Mesenteric fat pad (tissue), 1 donor: ENCODE measurements at regions not wholly inside any gene's neighbourhood (a gene's known extent, or its start where the extent isn't known, plus 50 kb on each side); places are given as distances from the start of the nearest gene placed in this dataset.
"Not testable (repeated sequence)": the region's sequence is repeated elsewhere in the genome, so short reads cannot be mapped to it uniquely, and the experiment has no call there.

ENCODE experiments used
- DNase-seq: peaks from one replicate; pipeline ENCODE4 v3.0.0-alpha.2; 2020; ENCODE audit warnings: low spot score
- donor health status: DM: yes; HTN: yes; CAD: no.

DNA sequence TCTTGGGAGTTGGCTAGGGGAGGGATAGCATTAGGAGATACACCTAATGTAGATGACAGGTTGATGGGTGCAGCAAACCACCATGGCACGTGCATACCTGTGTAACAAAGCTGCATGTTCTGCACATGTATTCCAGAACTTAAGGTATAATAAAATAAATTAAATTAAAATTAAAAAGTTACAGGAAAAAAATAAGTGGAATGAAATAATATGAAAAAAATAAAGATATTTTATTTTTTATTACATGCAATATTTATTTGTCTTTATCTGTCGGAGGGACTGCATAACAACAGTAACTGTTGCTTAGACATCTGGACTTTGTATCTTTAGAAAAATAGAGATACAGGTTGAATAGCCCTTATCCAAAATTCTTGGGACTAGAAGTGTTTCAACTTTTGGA, 597.4 kb upstream of the CCDC179 start:
- DNase-seq, result no peak

DNA sequence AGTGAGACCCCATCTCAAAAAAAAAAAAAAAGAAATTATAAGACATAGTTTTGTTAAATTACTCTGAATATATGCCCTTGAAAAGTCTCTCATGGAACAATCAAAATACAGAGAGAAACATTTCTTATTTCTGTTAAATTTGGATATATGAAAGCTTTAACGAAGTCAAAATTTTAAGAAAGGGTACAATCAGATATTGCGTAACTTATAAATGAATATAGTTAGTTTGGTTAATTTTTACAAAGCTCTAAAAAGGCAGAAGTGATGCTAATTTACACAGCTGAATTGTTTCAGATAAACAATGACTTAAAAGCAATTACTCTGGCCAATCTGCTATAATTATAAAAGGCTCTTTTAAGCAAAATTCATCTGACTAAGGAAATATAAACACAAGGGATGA, 611.6 kb upstream of the CCDC179 start:
- no peak for DNase-seq

DNA sequence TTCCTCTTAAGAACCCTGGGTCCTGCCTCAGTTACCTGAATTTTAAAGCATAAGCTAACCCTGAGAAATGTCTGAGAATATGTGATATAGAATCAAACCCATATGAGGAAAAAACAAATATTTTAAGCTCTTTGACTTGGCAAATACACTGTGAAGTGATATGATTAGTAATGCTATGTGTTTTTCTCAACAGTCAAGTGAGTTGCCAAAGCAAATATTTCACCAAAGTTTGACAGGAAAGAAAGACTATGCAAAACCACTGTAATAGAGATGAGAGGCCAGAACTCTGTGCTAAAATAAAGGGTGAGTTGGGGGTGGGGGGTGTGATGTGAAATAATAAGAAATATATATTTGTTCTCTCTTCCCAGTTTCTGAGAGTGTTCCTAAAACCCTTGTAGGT, 613.5 kb upstream of the CCDC179 start:
- no peak for DNase-seq

DNA sequence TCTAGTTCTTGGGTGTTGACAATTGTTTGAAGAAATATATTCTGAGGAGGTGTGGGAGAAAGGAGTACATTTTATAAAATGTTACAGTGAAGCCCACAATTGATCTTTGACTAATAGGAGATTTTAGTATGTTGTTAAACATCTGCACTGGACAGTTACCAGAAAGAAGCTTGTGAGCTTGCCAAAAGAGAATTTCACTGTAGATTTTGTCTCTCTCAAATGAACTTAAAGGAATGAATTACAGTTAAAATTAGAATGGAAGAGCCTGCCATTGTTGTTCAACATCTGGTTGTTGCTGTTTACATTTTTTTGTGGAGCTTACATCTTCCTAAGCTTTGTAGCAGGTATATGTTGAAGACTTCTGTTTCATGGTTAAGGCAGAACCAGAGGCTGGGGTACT, 620.5 kb upstream of the CCDC179 start:
- no peak for DNase-seq

DNA sequence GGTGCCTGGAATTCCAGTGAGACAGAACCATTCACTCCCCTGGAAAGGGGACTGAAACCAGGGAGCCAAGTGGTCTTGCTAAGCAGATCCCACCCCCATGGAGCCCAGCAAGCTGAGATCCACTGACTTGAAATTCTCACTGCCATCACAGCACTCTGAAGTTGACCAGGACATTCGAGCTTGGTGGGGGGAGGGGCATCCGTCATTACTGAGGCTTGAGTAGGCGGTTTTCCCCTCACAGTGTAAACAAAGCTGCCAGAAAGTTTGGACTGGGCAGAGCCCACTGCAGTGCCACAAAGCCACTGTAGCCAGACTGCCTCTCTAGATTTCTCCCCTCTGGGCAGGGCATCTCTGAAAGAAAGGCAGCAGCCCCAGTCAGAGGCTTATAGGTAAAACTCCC, 623.9 kb upstream of the CCDC179 start:
- not testable (repeated sequence) for DNase-seq

DNA sequence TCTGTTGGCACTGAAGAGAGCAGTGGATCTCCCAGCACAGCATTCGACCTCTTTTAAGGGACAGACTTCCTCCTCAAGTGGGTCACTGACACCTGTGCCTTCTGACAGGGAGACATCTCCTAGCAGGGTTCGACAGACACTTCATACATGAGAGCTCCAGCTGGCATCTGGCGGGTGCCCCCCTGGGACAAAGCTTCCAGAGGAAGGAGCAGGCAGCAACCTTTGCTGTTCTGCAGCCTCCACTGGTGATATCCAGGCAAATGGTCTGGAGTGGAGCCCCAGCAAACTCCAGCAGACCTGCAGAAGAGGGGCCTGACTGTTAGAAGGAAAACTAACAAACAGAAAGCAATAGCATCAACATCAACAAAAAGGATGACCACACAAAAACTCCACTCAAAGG, 624.3 kb upstream of the CCDC179 start:
- not testable (repeated sequence) for DNase-seq

DNA sequence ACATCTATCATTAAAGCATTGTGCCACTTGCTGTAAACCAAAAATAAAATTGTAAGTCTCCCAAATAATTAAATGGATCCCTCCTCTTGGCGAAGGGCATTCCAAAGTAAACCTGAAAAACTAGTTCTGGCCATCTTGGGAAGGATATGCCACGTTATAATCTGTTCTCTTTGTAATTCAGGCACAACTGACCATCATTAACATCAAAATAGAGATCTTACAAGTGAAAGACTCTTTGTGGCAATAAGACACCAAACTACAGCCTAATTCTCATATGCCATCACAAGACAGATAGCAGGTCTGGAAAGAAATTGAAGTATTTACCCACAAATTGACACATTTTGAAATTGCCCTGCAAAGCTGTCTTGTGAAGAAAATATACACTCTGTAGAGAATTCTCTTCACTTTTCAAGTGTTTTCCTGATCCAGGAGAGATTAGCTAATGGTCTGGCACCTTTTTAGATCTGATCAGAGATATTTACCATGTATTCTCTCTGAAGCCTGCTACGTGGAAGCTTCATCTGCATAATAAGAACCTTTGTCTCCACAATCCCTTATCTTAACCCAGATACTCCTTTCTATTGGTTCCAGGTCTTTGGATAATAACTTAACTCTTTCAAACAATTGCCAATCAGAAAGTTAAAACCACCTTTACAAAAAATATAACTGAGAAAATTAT, 630.4 kb upstream of the CCDC179 start:
- no peak for DNase-seq

DNA sequence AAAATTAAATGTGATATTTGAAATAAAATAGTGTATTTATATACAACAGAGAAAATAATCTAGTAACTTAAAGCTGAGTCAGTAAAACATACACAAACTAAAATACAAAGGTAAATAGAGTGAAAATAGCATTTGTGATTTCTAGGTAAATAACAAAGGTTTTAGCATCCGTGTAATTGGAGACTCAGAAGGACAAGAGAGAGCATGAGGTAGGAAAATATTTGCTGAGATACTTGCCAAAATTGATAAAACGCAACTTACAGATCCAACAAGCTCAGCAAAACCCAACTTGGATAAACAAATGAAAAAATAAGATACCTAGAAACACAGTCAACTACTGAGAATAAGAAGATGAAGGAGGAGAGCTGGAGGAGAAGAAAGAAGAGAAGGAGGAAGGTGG, 634.7 kb upstream of the CCDC179 start:
- no peak for DNase-seq

DNA sequence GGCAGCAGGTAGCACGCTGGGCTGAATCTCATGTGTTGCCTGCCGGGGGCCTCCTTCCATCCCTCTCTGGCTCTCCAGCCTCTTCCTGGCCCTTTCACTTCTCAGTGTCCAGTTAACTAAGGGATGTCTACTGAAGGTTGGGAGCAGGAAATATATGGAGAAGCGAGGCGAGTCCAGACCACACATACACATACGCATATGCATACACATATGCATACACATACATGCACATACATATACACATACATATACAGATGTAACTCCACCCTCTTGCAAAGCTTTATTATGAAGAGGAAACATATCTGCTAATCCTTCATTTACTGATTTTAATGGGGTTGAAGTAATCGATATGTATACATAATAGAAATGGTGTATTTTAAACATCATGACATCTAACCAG, 636.1 kb upstream of the CCDC179 start:
- DNase-seq, result no peak

DNA sequence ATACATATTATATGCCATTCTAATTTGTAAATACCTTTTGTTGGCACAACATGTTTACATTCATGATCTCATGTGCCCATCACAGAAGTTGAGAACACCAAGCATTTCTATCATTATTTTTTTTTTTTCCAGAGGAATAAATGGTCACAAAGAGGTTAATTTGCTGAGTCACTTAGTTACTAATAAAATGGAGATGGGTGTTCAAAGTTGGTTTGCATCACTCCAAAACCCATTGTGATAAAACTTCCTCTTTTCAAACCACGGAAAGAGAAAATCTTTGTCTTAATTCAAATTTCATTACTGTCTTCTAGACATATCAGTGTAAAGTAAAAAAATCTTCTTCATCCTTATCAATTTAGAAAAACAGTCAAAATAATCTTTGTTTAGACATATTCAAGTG, 636.8 kb upstream of the CCDC179 start:
- no peak for DNase-seq

DNA sequence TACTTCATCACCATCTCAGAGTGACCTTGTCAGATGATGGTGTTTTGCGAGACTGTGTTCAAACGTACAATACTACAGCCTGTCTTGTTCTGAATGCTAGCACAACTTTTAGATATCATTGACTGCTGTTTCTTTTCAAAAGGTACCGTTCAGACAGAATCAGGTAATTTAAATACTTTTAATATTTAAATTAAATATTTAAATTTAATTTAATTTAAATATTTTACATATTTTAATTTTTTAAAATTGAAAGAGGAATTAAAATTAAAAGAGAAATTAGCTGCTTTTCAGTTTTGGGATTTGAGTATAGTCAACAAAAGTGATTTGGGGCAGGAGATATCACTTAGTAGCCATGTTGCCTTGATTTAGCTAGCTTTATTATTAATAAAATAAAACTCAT, 642.1 kb upstream of the CCDC179 start:
- no peak for DNase-seq

DNA sequence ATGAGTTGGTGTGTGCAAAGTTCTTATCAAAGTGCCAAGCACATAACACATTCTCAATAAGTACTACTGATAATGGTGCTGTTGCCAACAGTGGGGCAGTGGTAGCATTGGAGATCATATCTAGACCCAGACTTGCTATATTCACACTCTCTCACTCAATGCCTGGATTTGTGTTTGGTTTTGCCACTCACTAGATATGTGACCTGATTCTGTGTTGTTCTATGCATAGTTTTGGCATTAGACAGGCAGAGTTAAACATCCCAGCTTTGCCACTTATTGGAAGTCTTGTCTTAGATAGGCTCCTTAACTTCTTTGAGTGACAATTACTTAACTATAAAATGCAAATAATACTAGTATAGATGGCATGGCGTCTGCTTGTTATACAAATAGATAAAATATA, 642.6 kb upstream of the CCDC179 start:
- no peak for DNase-seq

DNA sequence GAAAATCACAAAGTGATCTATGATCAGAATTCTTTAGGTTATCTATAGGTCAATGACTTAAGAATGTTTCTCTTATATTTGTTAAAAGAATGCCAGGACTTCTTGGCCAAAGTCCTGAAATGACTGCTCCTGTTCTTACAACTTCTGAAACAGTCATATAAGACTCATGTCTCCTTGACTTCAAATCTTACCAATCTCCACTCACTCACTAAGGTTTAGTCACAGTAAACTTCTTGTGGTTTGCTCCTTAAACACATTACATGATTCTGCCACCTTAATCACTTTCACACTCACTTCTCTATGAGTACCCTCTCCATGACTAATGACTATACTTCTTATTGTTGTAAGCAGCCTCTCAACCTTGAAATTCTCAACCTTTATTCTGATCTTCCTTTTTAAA, 648.7 kb upstream of the CCDC179 start:
- no peak for DNase-seq

DNA sequence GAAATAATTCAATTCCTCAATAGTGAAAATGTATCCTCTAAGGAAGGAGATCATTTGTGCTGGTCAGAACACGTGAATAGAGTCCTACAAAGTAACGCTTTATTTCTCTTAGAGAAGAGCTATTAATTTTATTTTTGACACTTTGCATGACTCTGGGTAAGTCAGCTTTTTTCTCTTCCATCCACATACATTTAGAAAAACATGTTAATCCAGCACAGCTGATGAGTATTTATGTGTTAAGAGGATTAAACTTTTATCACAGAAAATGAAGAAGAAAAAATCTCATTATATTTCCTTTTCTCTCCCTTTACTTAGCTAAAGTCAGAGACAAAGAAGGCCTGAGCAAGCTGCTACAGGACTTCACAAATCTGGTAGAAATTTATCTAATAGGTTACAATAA, 649.5 kb upstream of the CCDC179 start:
- no peak for DNase-seq

DNA sequence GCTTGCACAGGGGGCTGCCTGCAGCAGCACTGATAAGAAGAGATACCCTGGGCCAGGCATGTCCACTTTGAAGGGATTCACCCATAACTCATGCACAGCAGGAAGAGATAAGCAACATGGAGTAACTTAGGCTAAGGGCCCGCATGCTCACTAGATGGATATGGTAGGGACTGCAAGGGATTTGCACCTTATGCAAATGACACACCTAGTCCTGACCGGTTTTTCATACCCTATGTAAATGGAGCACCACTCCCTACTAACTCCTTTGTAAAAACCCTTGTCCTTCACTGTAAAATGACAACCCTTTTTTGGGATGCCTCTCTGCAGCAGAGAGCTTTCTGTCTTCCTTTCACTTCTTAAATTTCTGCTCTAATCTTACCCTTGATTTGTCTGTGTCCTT, 658.9 kb upstream of the CCDC179 start:
- DNase-seq, result no peak

DNA sequence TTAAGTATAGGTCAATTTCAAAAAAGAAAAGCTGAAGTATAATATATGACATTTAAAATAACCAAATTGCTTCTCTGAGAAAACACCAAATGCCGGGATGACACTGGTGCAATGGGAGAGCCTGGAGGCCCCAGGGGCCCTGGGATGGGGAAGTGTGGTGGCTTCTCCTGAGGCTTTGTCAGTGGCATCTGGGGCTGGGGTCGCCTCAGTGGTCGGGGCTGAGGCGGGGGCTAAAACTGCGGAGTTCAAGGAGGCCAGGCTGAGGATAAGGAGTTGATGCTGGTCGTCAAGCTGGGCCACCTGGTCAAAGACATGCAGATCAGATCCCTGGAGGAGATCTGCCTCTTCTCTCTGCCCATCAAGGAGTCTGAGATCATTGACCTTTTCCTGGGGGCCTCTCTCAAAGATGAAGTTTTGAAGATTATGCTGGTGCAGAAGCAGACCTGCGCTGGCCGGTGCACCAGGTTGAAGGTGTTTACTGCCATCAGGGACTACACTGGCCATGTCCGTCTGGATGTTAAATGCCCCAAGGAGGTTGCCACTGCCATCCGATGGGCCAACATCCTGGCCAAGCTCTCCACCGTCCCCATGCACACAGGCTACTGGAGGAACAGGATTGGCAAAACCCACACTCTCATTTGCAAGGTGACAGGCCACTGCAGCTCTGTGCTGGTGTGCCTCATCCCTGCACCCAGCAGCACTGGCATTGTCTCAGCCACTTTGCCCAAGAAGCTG, 660.1 kb upstream of the CCDC179 start:
- DNase-seq, result no peak

DNA sequence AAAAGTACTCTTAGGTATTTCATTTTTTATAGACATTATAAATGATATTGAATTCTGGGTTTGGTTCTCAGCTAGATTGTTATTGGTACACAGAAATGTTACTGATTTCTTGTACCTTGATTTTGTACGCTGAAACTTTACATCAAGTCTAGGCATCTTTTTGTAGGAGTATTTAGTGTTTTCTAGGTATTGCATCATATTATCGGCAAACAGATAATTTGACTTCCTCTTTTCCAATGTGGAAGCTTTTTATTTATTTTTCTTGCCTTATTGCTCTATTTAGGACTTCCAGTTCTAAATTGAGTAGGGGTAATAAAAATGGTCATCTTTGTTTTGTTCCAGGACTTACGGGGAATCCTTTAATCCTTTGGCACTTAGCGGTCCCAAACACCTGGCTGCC, 676.6 kb upstream of the CCDC179 start:
- DNase-seq, result no peak

DNA sequence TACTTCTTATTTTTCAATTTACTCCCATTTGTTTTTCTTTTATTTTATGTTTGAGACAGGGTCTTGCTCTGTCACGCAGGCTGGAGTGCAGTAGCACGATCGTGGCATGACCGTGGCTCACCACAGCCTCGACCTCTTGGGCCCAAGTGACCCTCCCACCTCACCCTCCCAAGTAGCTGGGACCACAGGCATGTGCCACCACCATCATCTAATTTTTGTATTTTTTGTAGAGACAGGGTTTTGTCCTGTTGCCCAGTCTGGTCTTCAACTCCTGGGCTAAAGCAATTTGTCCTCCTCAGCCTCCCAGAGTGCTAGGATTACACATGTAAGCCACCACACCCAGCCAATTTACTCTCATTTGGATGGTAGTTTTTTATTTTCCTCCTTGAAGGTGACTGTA, 679.3 kb upstream of the CCDC179 start:
- no peak for DNase-seq

DNA sequence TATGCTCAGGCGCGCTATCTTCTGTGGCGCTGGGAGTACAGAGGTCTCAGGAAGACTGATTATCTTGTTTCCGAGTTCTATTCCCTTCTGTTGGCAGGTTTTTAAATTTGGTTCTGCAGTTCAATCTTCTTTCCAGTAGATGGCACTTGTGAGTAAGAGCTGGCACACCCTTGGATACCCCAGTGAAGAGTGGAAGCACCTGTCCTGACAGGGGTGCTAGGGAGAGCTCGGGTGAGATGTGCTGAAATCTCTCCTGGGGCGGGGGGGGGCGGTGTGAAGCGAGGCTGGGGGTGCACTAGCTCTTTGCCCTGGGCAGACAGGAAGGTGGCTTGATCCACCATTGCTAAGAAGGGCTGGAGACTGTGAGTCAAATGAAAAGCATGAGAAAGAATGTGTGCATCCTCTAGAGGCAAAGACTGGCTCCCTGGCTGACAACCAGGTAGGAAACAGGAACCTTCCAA, 679.9 kb upstream of the CCDC179 start:
- no peak for DNase-seq

DNA sequence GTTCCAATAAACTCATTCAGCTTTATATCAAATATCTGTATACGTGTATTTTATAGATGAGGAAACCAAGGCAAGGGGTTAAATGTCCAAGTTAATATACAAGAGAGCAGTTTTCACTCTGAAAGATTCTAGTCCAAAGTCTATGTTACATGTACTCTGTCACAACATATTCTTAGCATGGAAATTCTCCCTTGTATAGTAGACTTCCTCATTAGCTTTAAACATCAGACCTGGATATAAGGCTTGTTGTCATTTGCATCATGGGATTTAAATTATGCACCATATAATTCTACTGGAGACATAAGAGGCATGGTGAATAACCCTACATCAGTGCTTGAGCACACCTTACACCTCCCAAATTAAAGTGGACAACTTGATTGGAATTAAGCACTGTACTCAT, 681.9 kb upstream of the CCDC179 start:
- DNase-seq, result no peak

DNA sequence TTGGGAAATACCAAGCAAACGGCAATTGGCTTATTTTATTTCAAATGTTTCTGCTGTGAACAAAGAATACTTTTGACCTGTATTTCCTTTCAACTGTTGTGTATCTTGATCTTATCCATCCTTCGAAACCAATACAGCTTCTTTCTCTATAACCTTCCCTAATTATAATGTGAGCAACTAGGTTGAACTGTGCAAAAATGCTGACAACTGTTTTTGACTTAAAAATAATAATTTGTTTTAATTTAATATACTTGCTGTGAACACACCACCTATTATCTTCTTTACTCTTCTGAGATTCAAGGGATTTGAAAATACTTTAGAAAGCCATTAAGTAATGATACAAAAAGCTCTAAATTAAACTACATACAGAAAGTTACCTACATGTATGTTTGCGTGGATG, 682.5 kb upstream of the CCDC179 start:
- DNase-seq, result no peak

DNA sequence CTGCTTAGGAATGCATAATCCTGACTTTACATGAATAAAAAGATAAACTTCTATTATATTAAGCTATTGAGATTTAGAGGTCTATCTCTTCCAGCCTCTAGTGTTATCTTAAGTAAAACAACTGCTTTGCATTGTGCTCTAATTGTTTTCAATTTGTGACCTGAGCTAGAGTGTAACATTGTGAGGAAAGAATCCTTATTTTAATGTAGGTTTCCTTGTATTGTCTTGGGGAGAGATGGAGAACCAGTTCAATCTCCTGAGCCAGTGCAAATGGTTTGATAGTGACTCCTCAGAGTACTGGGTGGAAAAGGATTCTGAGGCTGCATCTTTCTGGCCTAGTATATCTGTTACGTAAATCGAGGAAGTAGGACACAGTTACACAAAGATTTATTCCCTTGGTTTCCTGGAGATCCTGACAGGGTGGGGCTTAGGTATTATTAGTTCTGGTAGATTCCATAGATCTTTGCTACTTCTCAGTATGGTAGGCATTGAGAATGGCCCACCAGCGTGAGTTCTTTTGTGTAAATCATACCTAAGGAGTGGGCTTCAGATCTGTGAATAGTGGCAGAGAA, 683.5 kb upstream of the CCDC179 start:
- DNase-seq, result no peak

DNA sequence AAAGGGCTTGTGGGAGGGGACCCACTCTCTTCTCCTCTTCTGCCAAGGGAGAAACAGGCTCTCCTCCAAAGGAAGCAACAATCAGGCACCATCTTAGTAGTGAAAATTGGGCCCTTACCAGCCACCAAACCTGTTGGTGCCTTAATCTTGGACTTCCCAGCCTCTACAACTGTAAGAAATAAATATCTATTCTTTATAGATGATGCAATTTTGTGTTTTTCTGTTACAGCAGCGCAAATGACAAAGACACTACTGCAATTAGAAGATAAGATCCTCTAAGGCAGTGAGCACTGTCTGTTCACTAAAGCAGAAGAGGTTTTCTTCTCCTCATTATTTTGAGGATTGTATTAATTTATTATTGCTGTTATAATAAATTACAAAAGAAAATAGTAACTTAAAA, 691.4 kb upstream of the CCDC179 start:
- no peak for DNase-seq
